ENCODE measurements at regions not wholly inside any gene's neighbourhood (a gene's known extent, or its start where the extent isn't known, plus 50 kb on each side); places are given as distances from the start of the nearest gene placed in this dataset.
"Not testable (repeated sequence)": the region's sequence is repeated elsewhere in the genome, so short reads cannot be mapped to it uniquely, and the experiment has no call there.

DNA sequence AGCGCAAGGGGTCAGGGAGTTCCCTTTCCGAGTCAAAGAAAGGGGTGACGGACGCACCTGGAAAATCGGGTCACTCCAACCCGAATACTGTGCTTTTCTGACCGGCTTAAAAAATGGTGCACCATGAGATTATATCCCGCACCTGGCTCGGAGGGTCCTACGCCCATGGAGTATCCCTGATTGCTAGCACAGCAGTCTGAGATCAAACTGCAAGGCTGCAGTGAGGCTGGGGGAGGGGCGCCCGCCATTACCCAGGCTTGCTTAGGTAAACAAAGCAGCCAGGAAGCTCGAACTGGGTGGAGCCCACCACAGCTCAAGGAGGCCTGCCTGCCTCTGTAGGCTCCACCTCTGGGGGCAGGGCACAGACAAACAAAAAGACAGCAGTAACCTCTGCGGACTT is 426.1 kb upstream of the SPTLC3 start:
- H3K27ac ChIP-seq (ENCODE audit: low read depth, low read length); H3K79me1 ChIP-seq (ENCODE audit: low read depth, low read length); H2BK20ac ChIP-seq (ENCODE audit: low read length); POLR2A ChIA-PET (ENCODE audit: partially characterized antibody); H2AFZ ChIP-seq (ENCODE audit: low read length); H3K4me1 ChIP-seq (replicated peaks in 1 of 4; ENCODE audit: control insufficient read depth in 3 of 4, insufficient read depth in 4 of 4, low read length in 3 of 4); H3K18ac ChIP-seq (ENCODE audit: extremely low read depth, low read length); H3K23me2 ChIP-seq (ENCODE audit: low read depth, low read length); H3K36me3 ChIP-seq (ENCODE audit: control insufficient read depth in 2 of 4, insufficient read depth in 4 of 4, low read length in 3 of 4); FAIRE-seq; H4K5ac ChIP-seq (ENCODE audit: insufficient read length, low read depth, low read length); H4K8ac ChIP-seq (ENCODE audit: extremely low read depth, insufficient read depth, low read length); H2BK5ac ChIP-seq (ENCODE audit: low read depth, low read length); H2BK15ac ChIP-seq (ENCODE audit: low read length); H4K91ac ChIP-seq (replicated peaks; ENCODE audit: insufficient read length, low read length); H2BK12ac ChIP-seq (ENCODE audit: low read depth, low read length); CTCF ChIA-PET (ENCODE audit: partially characterized antibody); H2AK5ac ChIP-seq (ENCODE audit: low read depth, low read length); H2BK120ac ChIP-seq (replicated peaks; ENCODE audit: low read depth, low read length); H3K79me2 ChIP-seq (ENCODE audit: control insufficient read depth in 1 of 2, insufficient read depth in 2 of 2, low read length in 2 of 2); H3K4me2 ChIP-seq (ENCODE audit: insufficient read depth in 1 of 2, low read depth in 2 of 2, low read length in 2 of 2); H3K4ac ChIP-seq (replicated peaks; ENCODE audit: insufficient read length, low read depth, low read length); DNase-seq (ENCODE audit: low read depth in 1 of 2, low spot score in 2 of 2); H3K9ac ChIP-seq (replicated peaks in 1 of 4; ENCODE audit: extremely low read depth in 1 of 4, low read depth in 3 of 4, low read length in 3 of 4); H3K9me3 ChIP-seq (ENCODE audit: insufficient read depth in 2 of 2, low read depth in 1 of 2, low read length in 1 of 2); H3K27me3 ChIP-seq (replicated peaks in 1 of 4; ENCODE audit: control insufficient read depth in 3 of 4, extremely low read depth in 1 of 4, insufficient read depth in 3 of 4, low read length in 3 of 4); H3K4me3 ChIP-seq (ENCODE audit: extremely low read depth in 1 of 4, insufficient read depth in 2 of 4, low read depth in 3 of 4, low read length in 4 of 4); H3K56ac ChIP-seq (replicated peaks; ENCODE audit: insufficient read length, low read depth, low read length); H4K20me1 ChIP-seq (replicated peaks in 1 of 2; ENCODE audit: control insufficient read depth in 1 of 2, insufficient read depth in 2 of 2, low read length in 2 of 2); H3K14ac ChIP-seq (ENCODE audit: insufficient read length); H3K23ac ChIP-seq (ENCODE audit: insufficient read length): not testable (repeated sequence)
- WGBS, 2 experiments (ENCODE audit: extremely low coverage in 1 of 2, insufficient coverage in 1 of 2, insufficient read length in 1 of 2, insufficient replicate concordance in 2 of 2, low coverage in 1 of 2, low lambda C conversion rate in 2 of 2, missing lambda C conversion rate in 1 of 2), result 80% methylated on average over 9 of the region's 14 CpGs; no CpG with 5 or more reads in 1 of the 2 experiments

Measured in H1 (cell line).